ENCODE measurements at regions not wholly inside any gene's neighbourhood (a gene's known extent, or its start where the extent isn't known, plus 50 kb on each side); places are given as distances from the start of the nearest gene placed in this dataset.
A peak's percentile ranks its signal among the peaks of the same experiment; 100 is the strongest.
"Not testable (repeated sequence)": the region's sequence is repeated elsewhere in the genome, so short reads cannot be mapped to it uniquely, and the experiment has no call there.

- ATAC-seq (no peak), DNase-seq (no peak)
Measured at GRCh38 chr11:112650527-112650926, 310.7 kb upstream of the NCAM1 start.

DNA sequence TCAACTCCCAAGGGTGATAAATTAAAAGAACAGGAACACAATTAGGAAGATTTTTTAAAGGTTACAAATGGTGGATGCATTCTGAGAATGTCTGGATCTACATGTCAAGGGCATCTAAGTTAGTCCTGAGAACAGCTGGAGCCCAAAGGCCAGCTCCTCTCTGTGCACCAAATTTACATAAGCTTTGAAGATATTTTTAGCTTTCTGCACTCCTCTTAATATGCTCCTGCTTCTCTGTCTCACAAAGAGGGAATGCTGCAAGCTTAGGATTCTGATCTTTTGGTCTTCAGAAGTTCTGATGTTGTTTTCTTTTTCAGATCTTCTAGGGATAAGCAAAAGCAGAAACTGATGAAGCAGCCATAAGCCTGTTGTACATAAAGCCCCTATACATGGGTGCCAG lies 309.8 kb upstream of the NCAM1 start:
- DNase-seq (no peak), ATAC-seq (no peak)

DNA sequence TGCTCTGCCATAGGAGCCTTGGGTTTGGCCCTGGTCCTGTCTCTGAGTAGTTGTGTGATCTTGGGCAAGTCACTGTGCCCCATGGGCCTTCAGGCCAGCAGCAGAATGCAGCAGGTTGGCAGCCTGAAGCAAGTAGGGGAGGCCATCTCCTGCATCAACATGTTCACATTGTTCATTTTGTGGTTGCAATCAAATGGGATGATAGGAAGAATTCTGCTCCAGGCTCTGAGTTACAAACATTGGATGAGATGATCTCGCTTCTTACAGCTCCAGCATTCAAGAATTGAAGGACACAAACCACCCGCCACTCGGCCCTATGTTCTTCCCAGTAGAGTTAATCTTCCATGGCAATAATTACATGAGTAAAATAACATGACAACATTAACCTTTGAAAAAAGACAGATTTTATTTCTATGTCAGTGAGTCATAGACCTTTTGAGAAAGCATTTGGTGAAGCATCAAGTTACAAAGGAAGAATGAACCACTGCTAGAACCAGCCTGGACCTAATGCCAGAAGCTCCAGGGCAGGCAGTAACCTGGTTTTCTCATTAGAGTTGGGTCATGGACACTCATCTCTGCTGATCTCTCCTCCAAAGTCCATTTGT lies 308.3 kb upstream of the NCAM1 start:
- ATAC-seq = no peak

DNA sequence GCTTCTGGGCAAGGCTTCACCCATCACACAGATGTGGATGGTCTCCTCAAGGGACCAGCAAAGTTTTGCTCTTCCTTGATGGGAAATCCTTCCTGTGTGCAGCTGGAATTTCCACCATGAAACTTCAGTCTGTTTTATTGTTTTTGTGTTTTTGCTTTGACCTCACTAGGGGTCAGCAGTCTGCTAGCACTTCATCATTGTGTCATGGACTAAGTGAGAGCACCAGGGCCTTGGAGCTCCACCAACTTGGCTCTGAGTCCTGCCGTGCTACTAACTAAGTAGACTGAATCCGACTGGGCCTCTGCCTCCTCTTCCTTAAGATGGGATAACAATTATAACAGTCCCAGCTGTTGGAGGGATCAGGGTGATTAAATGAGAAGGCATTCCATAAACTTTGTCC lies 305.8 kb upstream of the NCAM1 start:
- ATAC-seq = no peak

More for the DNA sequence above, 308.3 kb upstream of the NCAM1 start:
- no peak for DNase-seq

GRCh38 chr11:112656772-112657428 lies 304.3 kb upstream of the NCAM1 start:
- DNase-seq (no peak), ATAC-seq (no peak)

More for the DNA sequence above, 305.8 kb upstream of the NCAM1 start:
- DNase-seq = no peak

DNA sequence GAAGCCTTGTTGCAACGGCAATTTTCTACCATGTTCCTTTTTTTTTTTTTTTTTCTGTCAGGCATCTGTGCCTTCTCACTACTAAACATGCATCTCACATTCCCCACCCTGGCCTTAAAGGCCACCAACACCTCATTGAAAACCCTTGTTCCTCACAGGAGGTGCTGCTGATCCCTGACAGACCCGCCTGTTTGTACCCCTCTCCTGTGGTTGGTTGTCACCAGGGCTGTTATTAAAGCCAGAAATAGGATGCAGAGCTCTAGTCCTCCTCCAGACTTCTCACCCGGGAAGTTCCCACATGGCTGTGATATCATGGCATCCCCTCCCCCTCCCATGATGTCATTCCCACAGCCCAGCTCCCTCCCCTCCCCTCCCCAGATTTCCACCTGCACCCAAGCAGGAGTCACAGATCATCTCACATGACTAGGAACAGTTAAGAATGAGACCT lies 302.8 kb upstream of the NCAM1 start:
- ATAC-seq = no peak
- no peak for DNase-seq

- no peak for ATAC-seq
- no peak for DNase-seq
Measured at GRCh38 chr11:112661146-112661545, 300.1 kb upstream of the NCAM1 start.

GRCh38 chr11:112661571-112661970 lies 299.6 kb upstream of the NCAM1 start:
- DNase-seq = no peak
- ATAC-seq = no peak

DNA sequence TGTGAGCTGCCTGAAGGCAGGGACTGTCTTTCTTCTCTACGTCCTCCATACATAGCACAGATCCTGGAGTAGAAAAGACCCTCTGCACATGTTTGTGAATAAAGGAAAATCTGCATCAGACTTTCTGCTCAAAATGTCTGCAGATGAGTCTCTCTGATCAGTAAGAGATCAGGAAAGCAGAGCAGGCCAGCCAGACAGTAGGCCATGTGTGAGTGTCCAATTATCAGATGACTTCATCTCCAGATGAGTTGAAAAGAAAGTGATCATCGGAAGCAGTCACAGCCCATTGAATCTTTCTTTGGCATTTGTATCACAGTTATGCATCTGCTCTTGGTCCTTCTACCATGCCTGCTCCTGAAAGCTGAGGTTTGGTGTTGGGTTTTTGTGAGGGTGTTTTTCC lies 298.7 kb upstream of the NCAM1 start:
- DNase-seq = no peak
- no peak for ATAC-seq

DNA sequence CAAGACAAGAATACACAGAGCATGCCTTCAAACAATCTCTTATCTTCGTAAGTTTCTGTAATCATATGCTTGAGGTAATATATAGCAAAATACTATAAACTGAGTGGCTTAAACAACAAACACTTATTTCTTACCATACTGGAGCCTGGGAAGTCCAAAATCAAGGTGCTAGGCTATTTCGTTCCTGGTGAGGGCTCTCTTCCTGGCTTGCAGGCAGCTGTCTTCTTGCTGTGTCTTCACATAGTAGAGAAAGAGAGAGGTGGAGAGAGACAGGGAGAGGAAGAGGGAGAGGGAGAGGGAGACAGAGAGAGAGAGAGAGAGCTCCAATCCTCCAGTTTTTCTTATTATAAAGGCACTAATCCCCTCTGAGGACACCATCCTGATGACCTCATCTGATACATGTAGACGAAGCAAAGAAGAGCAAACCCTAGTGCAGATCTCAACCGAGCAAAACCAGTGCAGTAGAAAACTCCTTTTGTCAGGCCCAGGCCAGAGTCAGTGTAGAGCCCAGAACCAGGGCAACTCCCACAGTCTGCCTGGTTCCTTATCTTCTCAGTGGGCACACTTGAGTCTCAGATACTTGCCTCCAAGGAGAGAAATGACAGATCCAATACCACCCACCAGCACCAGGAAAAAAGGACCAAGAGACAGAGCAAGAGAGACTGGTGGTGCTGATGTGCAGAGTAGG lies 297.1 kb upstream of the NCAM1 start:
- ATAC-seq = no peak
- DNase-seq = no peak

DNA sequence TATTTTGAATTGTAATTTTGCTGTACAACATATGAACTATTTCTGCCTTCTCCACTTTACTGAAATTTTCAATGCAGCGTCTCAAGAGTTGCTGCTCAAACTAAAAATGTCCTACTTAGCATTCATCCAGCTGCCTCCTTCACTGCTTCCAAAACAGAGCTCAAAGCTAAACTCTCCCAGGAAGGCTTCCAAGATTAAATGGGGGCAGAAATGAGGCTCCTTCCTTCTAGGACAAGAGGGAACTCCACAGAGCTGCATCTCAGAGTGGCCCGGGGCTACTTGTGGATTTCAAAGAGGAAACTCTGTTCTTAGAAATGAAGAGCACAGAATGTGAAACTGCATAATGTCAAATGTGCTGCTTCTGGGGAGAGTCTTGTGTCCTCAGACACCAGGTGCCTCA lies 295.9 kb upstream of the NCAM1 start:
- DNase-seq (no peak), ATAC-seq (no peak)

DNA sequence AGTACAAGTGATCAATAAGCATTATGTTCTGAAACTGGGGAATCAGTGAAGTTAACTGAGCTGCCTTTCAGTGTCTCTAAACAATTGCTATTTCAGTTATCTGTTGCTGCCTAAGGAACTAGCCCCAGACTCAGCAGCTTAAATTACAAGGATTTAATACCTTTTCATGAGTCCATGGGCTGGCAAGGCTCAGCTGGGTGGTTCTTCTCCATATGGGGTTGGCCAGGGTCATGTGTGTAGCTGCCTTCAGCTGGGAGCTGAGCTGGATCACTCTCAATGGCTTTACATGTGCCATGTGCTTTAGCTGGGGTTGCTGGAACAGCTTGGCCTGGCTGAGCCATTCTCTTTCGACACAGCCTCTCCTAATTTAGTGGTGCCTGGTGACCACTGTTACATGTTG lies 295.0 kb upstream of the NCAM1 start:
- DNase-seq (no peak), ATAC-seq (no peak)

- DNase-seq = no peak
- peak; percentile 19 for ATAC-seq
Measured at GRCh38 chr11:112670806-112671570, 290.2 kb upstream of the NCAM1 start.

DNA sequence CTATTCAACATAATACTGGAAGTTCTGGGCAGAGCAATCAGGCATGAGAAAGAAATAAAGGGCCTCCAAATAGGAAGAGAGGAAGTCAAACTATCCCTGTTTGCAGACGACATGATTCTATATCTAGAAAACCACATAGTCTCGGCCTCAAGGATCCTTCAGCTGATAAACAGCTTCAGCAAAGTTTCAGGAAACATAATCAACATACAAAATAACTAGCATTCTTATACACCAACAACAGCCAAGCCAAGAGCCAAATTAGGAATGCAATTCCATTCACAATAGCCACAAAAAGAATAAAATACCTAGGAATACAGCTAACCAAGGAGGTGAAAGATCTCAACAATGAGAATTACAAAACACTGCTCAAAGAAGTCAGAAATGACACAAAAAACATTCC lies 287.8 kb upstream of the NCAM1 start:
- ATAC-seq, DNase-seq: not testable (repeated sequence)

DNA sequence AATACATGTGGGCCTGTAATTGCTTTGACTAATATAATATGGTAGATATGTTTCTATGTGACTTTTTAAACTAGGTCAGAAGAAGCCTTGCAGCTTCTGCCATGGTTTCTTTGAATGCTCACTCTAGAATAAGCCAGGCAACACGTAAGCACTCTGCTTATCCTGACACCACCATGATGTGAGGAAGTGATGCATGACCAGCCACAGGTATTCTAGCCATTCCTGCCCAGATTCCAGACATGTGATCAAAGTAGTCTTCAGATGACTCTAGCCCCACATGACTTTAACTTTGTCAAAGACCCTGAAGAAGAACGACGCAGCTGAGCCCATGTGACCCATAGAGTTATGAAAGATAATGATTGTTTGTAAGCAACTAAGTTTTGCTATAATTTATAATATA lies 276.1 kb upstream of the NCAM1 start:
- DNase-seq (no peak), ATAC-seq (no peak)

GRCh38 chr11:112689851-112690250 lies 271.4 kb upstream of the NCAM1 start:
- DNase-seq (no peak), ATAC-seq (no peak)

DNA sequence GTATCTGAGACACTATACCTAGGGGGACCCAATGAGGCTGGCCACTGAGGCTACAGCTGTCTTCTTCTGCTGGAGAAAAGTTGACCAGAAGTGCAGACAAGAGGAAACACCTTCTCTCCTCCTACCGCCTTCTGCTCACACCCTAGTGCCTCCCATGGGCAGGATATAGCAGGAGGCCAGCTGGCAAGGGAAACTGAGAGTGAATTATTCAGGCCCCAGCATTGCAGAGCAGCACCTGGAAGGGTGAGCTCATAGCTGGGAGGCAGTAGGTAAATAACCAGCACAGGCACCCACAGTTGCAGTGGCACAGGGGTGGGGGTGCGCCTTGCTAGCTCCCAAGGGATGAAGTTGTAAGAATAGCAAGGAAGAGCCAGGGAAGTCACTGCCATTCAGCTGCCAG lies 267.4 kb upstream of the NCAM1 start:
- ATAC-seq = peak; percentile 28
- no peak for DNase-seq

GRCh38 chr11:112694245-112694644 lies 267.0 kb upstream of the NCAM1 start:
- no peak for DNase-seq
- ATAC-seq = no peak

GRCh38 chr11:112694813-112695212 lies 266.4 kb upstream of the NCAM1 start:
- ATAC-seq (no peak), DNase-seq (no peak)

DNA sequence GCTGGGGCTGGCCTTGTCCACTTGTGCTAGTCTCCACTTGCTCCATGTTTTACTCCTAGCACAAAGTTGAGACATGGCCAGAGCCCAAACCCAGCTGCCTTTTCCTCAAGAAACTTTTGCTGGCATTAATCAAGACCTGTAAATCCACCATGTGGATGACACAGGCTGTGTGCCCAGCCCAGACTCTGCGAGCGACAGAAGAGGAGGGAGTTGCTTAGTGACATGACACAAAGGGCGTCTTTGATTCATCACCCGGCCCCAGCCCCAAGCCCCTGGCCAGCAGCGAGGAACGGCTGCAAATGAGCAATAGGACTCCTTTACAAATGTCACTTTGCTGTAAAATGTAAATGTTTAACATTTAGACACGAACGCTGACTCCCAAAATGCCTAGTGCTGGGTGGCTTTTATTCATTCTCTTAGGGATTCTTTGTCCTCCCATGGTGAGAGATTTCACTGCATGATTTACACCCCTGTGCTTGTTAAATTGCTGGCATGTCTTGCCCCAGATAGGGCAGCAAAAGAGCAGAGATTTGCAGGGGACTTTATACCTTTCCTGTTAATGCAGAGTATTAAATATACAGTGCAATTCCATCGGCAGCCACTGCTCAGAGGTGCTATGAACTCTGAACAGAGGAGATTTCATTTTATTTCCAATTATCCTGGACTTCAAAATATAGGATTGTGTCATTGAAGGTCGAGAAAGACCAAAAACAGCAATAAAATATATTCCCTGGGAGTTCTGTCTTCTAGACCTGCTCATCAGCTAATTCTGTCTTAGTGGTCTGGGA lies 263.6 kb upstream of the NCAM1 start:
- no peak for DNase-seq
- no peak for ATAC-seq

GRCh38 chr11:112705148-112705547 lies 256.1 kb upstream of the NCAM1 start:
- no peak for DNase-seq
- no peak for ATAC-seq

- no peak for DNase-seq
- ATAC-seq = no peak
Measured at GRCh38 chr11:112706863-112707262, 254.4 kb upstream of the NCAM1 start.
